ENCODE measurements at regions not wholly inside any gene's neighbourhood (a gene's known extent, or its start where the extent isn't known, plus 50 kb on each side); places are given as distances from the start of the nearest gene placed in this dataset.

DNA sequence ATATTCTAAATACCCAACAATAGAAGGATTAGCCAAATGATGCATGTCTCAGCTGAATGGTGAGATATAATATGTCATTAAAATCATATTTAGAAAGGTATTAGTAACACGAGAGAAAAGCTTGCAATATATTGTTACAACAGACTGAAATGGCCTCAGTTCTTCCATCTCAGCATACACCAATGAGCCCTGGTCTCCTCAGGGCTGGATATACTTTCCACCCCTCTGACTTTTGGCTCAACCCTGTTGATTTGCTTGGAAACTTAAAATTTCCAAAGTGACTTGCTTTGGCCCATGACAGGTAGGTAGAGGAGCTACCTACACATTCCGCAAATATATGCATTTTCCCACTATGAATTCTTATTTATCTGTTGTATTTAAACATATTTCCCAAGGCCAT is 908.1 kb upstream of the TMEM132C start:
- no peak overlapping the region for H3K4me3 ChIP-seq (ENCODE audit: low read depth, low read length)
- no peak for DNase-seq (ENCODE audit: low read depth)
- TF ChIP-seq MYC (IDR thresholded peaks at IDR 0.05; ENCODE audit: low read depth, low read length), result no peak
- TF ChIP-seq MAX (IDR thresholded peaks at IDR 0.05; ENCODE audit: low read depth, low read length), result no peak
- TF ChIP-seq CTCF (IDR thresholded peaks at IDR 0.05; ENCODE audit: low read depth, low read length), result no peak
- TF ChIP-seq POLR2A (IDR thresholded peaks at IDR 0.05; ENCODE audit: extremely low read depth, insufficient read length), result no peak

DNA sequence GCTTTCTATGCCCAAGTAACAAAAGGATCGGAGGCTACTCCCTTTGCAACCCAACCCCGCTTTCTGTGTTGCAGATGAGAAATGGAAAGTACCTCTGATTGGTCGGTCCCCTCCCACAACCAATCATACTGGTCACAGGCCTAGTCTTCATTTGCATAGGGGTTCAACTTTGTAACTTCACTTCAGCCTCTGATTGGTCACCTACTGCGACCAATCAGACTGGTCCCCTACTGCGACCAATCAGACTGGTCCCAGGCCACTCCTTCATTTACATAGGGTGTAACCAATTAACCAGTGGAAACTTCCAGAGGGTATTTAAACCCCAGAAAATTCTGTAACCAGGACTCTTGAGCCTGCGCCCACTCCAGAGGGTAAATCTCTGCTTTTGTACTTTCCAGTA is 906.4 kb upstream of the TMEM132C start:
- TF ChIP-seq CTCF (IDR thresholded peaks at IDR 0.05; ENCODE audit: low read depth, low read length) (no peak), POLR2A (IDR thresholded peaks at IDR 0.05; ENCODE audit: extremely low read depth, insufficient read length) (no peak), MAX (IDR thresholded peaks at IDR 0.05; ENCODE audit: low read depth, low read length) (no peak), MYC (IDR thresholded peaks at IDR 0.05; ENCODE audit: low read depth, low read length) (no peak)
- no peak for DNase-seq (ENCODE audit: low read depth)
- H3K4me3 ChIP-seq (ENCODE audit: low read depth, low read length), result no peak overlapping the region

GRCh38 chr12:127362121-127362520 is 904.8 kb upstream of the TMEM132C start:
- no peak for TF ChIP-seq POLR2A (IDR thresholded peaks at IDR 0.05; ENCODE audit: extremely low read depth, insufficient read length)
- no peak for TF ChIP-seq CTCF (IDR thresholded peaks at IDR 0.05; ENCODE audit: low read depth, low read length)
- TF ChIP-seq MAX (IDR thresholded peaks at IDR 0.05; ENCODE audit: low read depth, low read length), result no peak
- TF ChIP-seq MYC (IDR thresholded peaks at IDR 0.05; ENCODE audit: low read depth, low read length), result no peak
- no peak for DNase-seq (ENCODE audit: low read depth)

GRCh38 chr12:127363392-127363791 is 903.6 kb upstream of the TMEM132C start:
- no peak overlapping the region for H3K4me3 ChIP-seq (ENCODE audit: low read depth, low read length)
- DNase-seq (ENCODE audit: low read depth), result peak; percentile 45
- no peak for TF ChIP-seq MAX (IDR thresholded peaks at IDR 0.05; ENCODE audit: low read depth, low read length)
- peak; percentile 59 for TF ChIP-seq CTCF (IDR thresholded peaks at IDR 0.05; ENCODE audit: low read depth, low read length)

More at GRCh38 chr12:127362121-127362520, 904.8 kb upstream of the TMEM132C start:
- no peak overlapping the region for H3K4me3 ChIP-seq (ENCODE audit: low read depth, low read length)

GRCh38 chr12:127373559-127373958 is 893.4 kb upstream of the TMEM132C start:
- no peak for DNase-seq (ENCODE audit: low read depth)
- no peak overlapping the region for H3K4me3 ChIP-seq (ENCODE audit: low read depth, low read length)
- TF ChIP-seq MAX (IDR thresholded peaks at IDR 0.05; ENCODE audit: low read depth, low read length) (no peak), MYC (IDR thresholded peaks at IDR 0.05; ENCODE audit: low read depth, low read length) (no peak), CTCF (IDR thresholded peaks at IDR 0.05; ENCODE audit: low read depth, low read length) (no peak), POLR2A (IDR thresholded peaks at IDR 0.05; ENCODE audit: extremely low read depth, insufficient read length) (no peak)

GRCh38 chr12:127374447-127374846 is 892.5 kb upstream of the TMEM132C start:
- no peak for TF ChIP-seq CTCF (IDR thresholded peaks at IDR 0.05; ENCODE audit: low read depth, low read length)
- TF ChIP-seq MAX (IDR thresholded peaks at IDR 0.05; ENCODE audit: low read depth, low read length), result no peak
- no peak for TF ChIP-seq POLR2A (IDR thresholded peaks at IDR 0.05; ENCODE audit: extremely low read depth, insufficient read length)
- TF ChIP-seq MYC (IDR thresholded peaks at IDR 0.05; ENCODE audit: low read depth, low read length), result no peak
- no peak for DNase-seq (ENCODE audit: low read depth)
- H3K4me3 ChIP-seq (ENCODE audit: low read depth, low read length), result no peak overlapping the region
